ENCODE measurements at regions not wholly inside any gene's neighbourhood (a gene's known extent, or its start where the extent isn't known, plus 50 kb on each side); places are given as distances from the start of the nearest gene placed in this dataset.

- intact Hi-C loops (cut with micrococcal nuclease), result no loop called here
Measured at GRCh38 chr5:123710031-123710430, 198.1 kb downstream of the CSNK1G3 start.

GRCh38 chr5:123709422-123709821 is 197.4 kb downstream of the CSNK1G3 start:
- no peaks in the 10 kb centered on the region for H3K27me3 ChIP-seq (ENCODE audit: control insufficient read depth in 2 of 2, insufficient read depth in 2 of 2, low read length in 2 of 2)
- intact Hi-C loops (cut with micrococcal nuclease), result no loop called here
- peaks cover 0 to 2% (median 0%) of the 10 kb centered on the region in 3 donors for H3K27me3 Mint-ChIP-seq (ENCODE audit: low read depth in 3 of 3)
- no peak overlapping the region for H3K27ac ChIP-seq (ENCODE audit: low read depth in 1 of 2, low read length in 2 of 2)
- no peaks in the 10 kb centered on the region for H3K4me1 Mint-ChIP-seq
- TF ChIP-seq CTCF (IDR thresholded peaks at IDR 0.05), result no peak
- H3K4me2 ChIP-seq (replicated peaks; ENCODE audit: extremely low read depth, low read length, poor library complexity, severe bottlenecking), result no peak overlapping the region
- H4K20me1 ChIP-seq (ENCODE audit: insufficient read depth, low read length), result no peaks in the 10 kb centered on the region
- H3K4me3 ChIP-seq (replicated peaks in 1 of 3; ENCODE audit: low read depth in 2 of 3, low read length in 3 of 3), result no peak overlapping the region
- H3K36me3 ChIP-seq (replicated peaks in 1 of 2; ENCODE audit: control insufficient read depth in 1 of 2, insufficient read depth in 2 of 2, low read length in 2 of 2), result no peaks in the 10 kb centered on the region
- H3K9ac ChIP-seq (ENCODE audit: insufficient read depth, low read length, poor library complexity, severe bottlenecking), result no peak overlapping the region
- H3K79me2 ChIP-seq (ENCODE audit: insufficient read depth, low read length), result no peaks in the 10 kb centered on the region
- DNase-seq, result no peak
- no peak overlapping the region for H2AFZ ChIP-seq (ENCODE audit: insufficient read depth, low read depth, low read length, poor library complexity, severe bottlenecking)
- no CpG with 5 or more reads among the region's 1 CpG for WGBS (ENCODE audit: insufficient coverage)
- no peak overlapping the region for H3K4me3 Mint-ChIP-seq
- H3K9me3 Mint-ChIP-seq, result peaks cover 2 to 12% (median 6%) of the 10 kb centered on the region in 7 donors
- H3K4me1 ChIP-seq (ENCODE audit: control insufficient read depth in 1 of 2, insufficient read depth in 2 of 2, low read length in 2 of 2), result no peaks in the 10 kb centered on the region
- H3K9me3 ChIP-seq (replicated peaks in 1 of 2; ENCODE audit: control insufficient read depth in 1 of 2, insufficient read depth in 1 of 2, low read length in 2 of 2), result peaks cover 0 to 5% of the 10 kb centered on the region in 2 donors
- H3K27ac Mint-ChIP-seq, result no peak overlapping the region
- no peaks in the 10 kb centered on the region for H3K36me3 Mint-ChIP-seq

More at GRCh38 chr5:123710031-123710430, 198.1 kb downstream of the CSNK1G3 start:
- whole genome bisulfite sequencing (ENCODE audit: insufficient coverage), result no CpG with 5 or more reads among the region's 3 CpGs
- Histone ChIP-seq H3K27me3 (ENCODE audit: control insufficient read depth in 2 of 2, insufficient read depth in 2 of 2, low read length in 2 of 2) (no peaks in the 10 kb centered on the region), H4K20me1 (ENCODE audit: insufficient read depth, low read length) (no peaks in the 10 kb centered on the region), H3K9ac (ENCODE audit: insufficient read depth, low read length, poor library complexity, severe bottlenecking) (no peak overlapping the region), H3K4me2 (replicated peaks; ENCODE audit: extremely low read depth, low read length, poor library complexity, severe bottlenecking) (no peak overlapping the region), H2AFZ (ENCODE audit: insufficient read depth, low read depth, low read length, poor library complexity, severe bottlenecking) (no peak overlapping the region), H3K36me3 (replicated peaks in 1 of 2; ENCODE audit: control insufficient read depth in 1 of 2, insufficient read depth in 2 of 2, low read length in 2 of 2) (no peaks in the 10 kb centered on the region), H3K4me3 (replicated peaks in 1 of 3; ENCODE audit: low read depth in 2 of 3, low read length in 3 of 3) (no peak overlapping the region), H3K4me1 (ENCODE audit: control insufficient read depth in 1 of 2, insufficient read depth in 2 of 2, low read length in 2 of 2) (no peaks in the 10 kb centered on the region), H3K27ac (ENCODE audit: low read depth in 1 of 2, low read length in 2 of 2) (no peak overlapping the region), H3K9me3 (replicated peaks in 1 of 2; ENCODE audit: control insufficient read depth in 1 of 2, insufficient read depth in 1 of 2, low read length in 2 of 2) (peaks cover 0 to 5% of the 10 kb centered on the region in 2 donors), H3K79me2 (ENCODE audit: insufficient read depth, low read length) (no peaks in the 10 kb centered on the region)
- no peak for TF ChIP-seq CTCF (IDR thresholded peaks at IDR 0.05)
- Mint-ChIP-seq H3K27ac (no peak overlapping the region), H3K36me3 (no peaks in the 10 kb centered on the region), H3K9me3 (peaks cover 2 to 12% (median 6%) of the 10 kb centered on the region in 7 donors), H3K4me1 (no peaks in the 10 kb centered on the region), H3K4me3 (no peak overlapping the region), H3K27me3 (ENCODE audit: low read depth in 3 of 3) (peaks cover 0 to 2% (median 0%) of the 10 kb centered on the region in 3 donors)
- no peak for DNase-seq

Measured in CD14-positive monocyte (primary cell).